Keratinocyte (primary cell): ENCODE measurements at regions not wholly inside any gene's neighbourhood (a gene's known extent, or its start where the extent isn't known, plus 50 kb on each side); places are given as distances from the start of the nearest gene placed in this dataset.

Source experiments
- DNase-seq: peaks from one replicate; pipeline ENCODE4 v3.0.0-alpha.2; 2011; ENCODE audit warnings: low read depth, missing footprints, low spot score
- FAIRE-seq: peaks from 2 replicates; lab custom pipeline; 2011; peaks lifted over from hg19 to GRCh38; lab: Jason Lieb, UNC
- H2AFZ ChIP-seq: 2 replicates; pipeline ENCODE4 v1.6.0; 2012; ENCODE audit warnings: low read length, control low read depth, inconsistent platforms; ENCODE audit not compliant: control insufficient read depth
- H3K27ac ChIP-seq: 2 replicates; pipeline ENCODE4 v1.5.1; 2011; ENCODE audit warnings: low read length; ENCODE audit not compliant: control insufficient read depth, insufficient read depth
- H3K27me3 ChIP-seq: 3 replicates; pipeline ENCODE4 v1.6.0; 2011; ENCODE audit warnings: low read length; ENCODE audit not compliant: control insufficient read depth, insufficient read depth; ENCODE audit errors: extremely low read depth
- H3K36me3 ChIP-seq, 2 experiments: 2 replicates in 1 of 2; 3 replicates in 1 of 2; pipeline ENCODE4 v1.5.1; 2011; ENCODE audit warnings: low read length in 2 of 2, mild to moderate bottlenecking in 1 of 2; ENCODE audit not compliant: control insufficient read depth in 2 of 2, insufficient read depth in 2 of 2; ENCODE audit errors: extremely low read depth in 1 of 2
- H3K4me1 ChIP-seq: 3 replicates; pipeline ENCODE4 v1.5.1; 2011; ENCODE audit warnings: low read length; ENCODE audit not compliant: control insufficient read depth, insufficient read depth; ENCODE audit errors: extremely low read depth
- H3K4me2 ChIP-seq: 3 replicates; pipeline ENCODE4 v1.6.0; 2011; ENCODE audit warnings: low read depth, low read length; ENCODE audit not compliant: control insufficient read depth, insufficient read depth; ENCODE audit errors: extremely low read depth
- H3K4me3 ChIP-seq, 3 experiments: fragments of 200-600 bp in 1 of 3; sonication (generic) in 1 of 3; 2 replicates in 2 of 3; 3 replicates in 1 of 3; pipeline ENCODE4 v1.5.1; 2011 to 2016; ENCODE audit warnings: low read length in 3 of 3, mild to moderate bottlenecking in 3 of 3, control low read depth in 2 of 3, inconsistent platforms in 1 of 3, low read depth in 1 of 3, mixed read lengths in 1 of 3, mixed run types in 1 of 3, moderate library complexity in 1 of 3; ENCODE audit not compliant: control insufficient read depth in 2 of 3, insufficient read depth in 2 of 3; ENCODE audit errors: extremely low read depth in 1 of 3
- H3K79me2 ChIP-seq: 2 replicates; pipeline ENCODE4 v1.6.0; 2012; ENCODE audit warnings: low read length; ENCODE audit not compliant: control insufficient read depth, insufficient read depth
- H3K9ac ChIP-seq: 3 replicates; pipeline ENCODE4 v1.6.0; 2011; ENCODE audit warnings: low read length; ENCODE audit not compliant: control insufficient read depth, insufficient read depth; ENCODE audit errors: extremely low read depth
- H3K9me1 ChIP-seq: 3 replicates; pipeline ENCODE4 v1.6.0; 2011; ENCODE audit warnings: low read length; ENCODE audit not compliant: control insufficient read depth, insufficient read depth; ENCODE audit errors: extremely low read depth
- H3K9me3 ChIP-seq: 2 replicates; pipeline ENCODE4 v1.5.1; 2012; ENCODE audit warnings: low read depth, low read length; ENCODE audit not compliant: control insufficient read depth
- H4K20me1 ChIP-seq: 3 replicates; pipeline ENCODE4 v1.6.0; 2011; ENCODE audit warnings: low read length; ENCODE audit not compliant: control insufficient read depth, insufficient read depth; ENCODE audit errors: extremely low read depth
- EZH2 ChIP-seq: IDR thresholded peaks from one replicate; pipeline ENCODE4 v1.6.1; 2012; ENCODE audit warnings: inconsistent platforms, mild to moderate bottlenecking, low read length, moderate library complexity
- dilution Hi-C: fragments of 300-500 bp; cut with MboI; formaldehyde crosslinking; loops from one replicate; pipeline ENCODE4 v1.7.0; 2020; ENCODE audit warnings: low sequenced_read_pairs; ENCODE audit not compliant: extremely low pct_ligation_motif_present
- TF ChIP-seq, protein P1 (sequence below), 3 experiments: IDR thresholded peaks in 1 of 3; conservative IDR thresholded peaks in 1 of 3; optimal IDR thresholded peaks in 1 of 3; 2 replicates in 2 of 3; 3 replicates in 1 of 3; pipeline versions ENCODE3 to v1.5.1; 2011; ENCODE audit warnings: low read length in 3 of 3, mild to moderate bottlenecking in 3 of 3, moderate library complexity in 2 of 3, control low read depth in 1 of 3, inconsistent platforms in 1 of 3; ENCODE audit not compliant: insufficient read depth in 2 of 3; ENCODE audit errors: extremely low read depth in 1 of 3

DNA sequence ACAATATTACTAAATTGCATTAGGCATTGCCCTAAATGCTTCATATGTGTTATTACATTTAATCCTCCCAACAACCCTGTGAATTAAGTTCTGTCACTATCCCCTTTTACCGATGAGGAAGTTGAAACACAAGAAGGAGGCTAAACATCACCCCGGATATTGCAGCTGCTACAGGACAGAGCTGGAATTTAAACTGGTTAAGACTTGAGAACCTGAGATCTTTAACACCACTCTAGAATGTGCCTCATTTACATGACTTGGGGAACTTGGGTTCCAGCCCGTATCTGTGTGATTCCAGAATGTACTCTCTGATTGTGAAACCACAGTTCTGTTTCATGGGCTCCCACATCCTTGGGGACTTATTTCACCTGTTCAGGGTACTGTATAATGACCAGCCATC is 165.1 kb upstream of the PPARGC1A start:
- Histone ChIP-seq H3K27me3 (no peaks in the 10 kb centered on the region), H3K4me3 (no peak overlapping the region), H2AFZ (peak overlapping the region; percentile 29), H3K27ac (no peak overlapping the region), H3K9me1 (no peaks in the 10 kb centered on the region), H3K79me2 (no peaks in the 10 kb centered on the region), H3K36me3 (no peaks in the 10 kb centered on the region), H3K4me1 (peaks cover 6% of the 10 kb centered on the region), H3K9ac (no peak overlapping the region), H3K4me2 (peak overlapping the region; percentile 17), H4K20me1 (no peaks in the 10 kb centered on the region), H3K9me3 (no peaks in the 10 kb centered on the region)
- dilution Hi-C loops, result no loop called here
- TF ChIP-seq, protein P1, sequence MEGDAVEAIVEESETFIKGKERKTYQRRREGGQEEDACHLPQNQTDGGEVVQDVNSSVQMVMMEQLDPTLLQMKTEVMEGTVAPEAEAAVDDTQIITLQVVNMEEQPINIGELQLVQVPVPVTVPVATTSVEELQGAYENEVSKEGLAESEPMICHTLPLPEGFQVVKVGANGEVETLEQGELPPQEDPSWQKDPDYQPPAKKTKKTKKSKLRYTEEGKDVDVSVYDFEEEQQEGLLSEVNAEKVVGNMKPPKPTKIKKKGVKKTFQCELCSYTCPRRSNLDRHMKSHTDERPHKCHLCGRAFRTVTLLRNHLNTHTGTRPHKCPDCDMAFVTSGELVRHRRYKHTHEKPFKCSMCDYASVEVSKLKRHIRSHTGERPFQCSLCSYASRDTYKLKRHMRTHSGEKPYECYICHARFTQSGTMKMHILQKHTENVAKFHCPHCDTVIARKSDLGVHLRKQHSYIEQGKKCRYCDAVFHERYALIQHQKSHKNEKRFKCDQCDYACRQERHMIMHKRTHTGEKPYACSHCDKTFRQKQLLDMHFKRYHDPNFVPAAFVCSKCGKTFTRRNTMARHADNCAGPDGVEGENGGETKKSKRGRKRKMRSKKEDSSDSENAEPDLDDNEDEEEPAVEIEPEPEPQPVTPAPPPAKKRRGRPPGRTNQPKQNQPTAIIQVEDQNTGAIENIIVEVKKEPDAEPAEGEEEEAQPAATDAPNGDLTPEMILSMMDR (optimal IDR thresholded peaks at IDR 0.05 in 1 of 3, IDR thresholded peaks at IDR 0.05 in 1 of 3, conservative IDR thresholded peaks at IDR 0.05 in 1 of 3; ENCODE audit: extremely low read depth in 1 of 3, insufficient read depth in 2 of 3, low read length in 3 of 3), result no peak
- TF ChIP-seq EZH2, result no peak
- DNase-seq (no peak), FAIRE-seq (peak; percentile 55)

- Histone ChIP-seq H3K4me1 (peaks cover 6% of the 10 kb centered on the region), H3K9me3 (no peaks in the 10 kb centered on the region), H3K9ac (no peak overlapping the region), H3K36me3 (no peaks in the 10 kb centered on the region), H3K27ac (no peak overlapping the region), H3K4me2 (no peak overlapping the region), H3K4me3 (no peak overlapping the region), H3K9me1 (no peaks in the 10 kb centered on the region), H3K27me3 (no peaks in the 10 kb centered on the region), H3K79me2 (no peaks in the 10 kb centered on the region), H4K20me1 (no peaks in the 10 kb centered on the region), H2AFZ (no peak overlapping the region)
- dilution Hi-C loops, result no loop called here
- FAIRE-seq (no peak), DNase-seq (no peak)
- TF ChIP-seq EZH2, result no peak
- TF ChIP-seq, protein P1 (optimal IDR thresholded peaks at IDR 0.05 in 1 of 3, IDR thresholded peaks at IDR 0.05 in 1 of 3, conservative IDR thresholded peaks at IDR 0.05 in 1 of 3; ENCODE audit: extremely low read depth in 1 of 3, insufficient read depth in 2 of 3, low read length in 3 of 3), result no peak
Measured at GRCh38 chr4:24053934-24054333, 164.1 kb upstream of the PPARGC1A start.
